Parathyroid adenoma (tissue), 2 donors: ENCODE measurements at regions not wholly inside any gene's neighbourhood (a gene's known extent, or its start where the extent isn't known, plus 50 kb on each side); places are given as distances from the start of the nearest gene placed in this dataset.

Experiments used
- H2AFZ ChIP-seq: fragments of 300-600 bp; sonication (generic); one replicate; pipeline ENCODE4 v1.7.0; 2017; ENCODE audit warnings: antibody characterized with exemption, mild to moderate bottlenecking
- H3K27ac ChIP-seq: fragments of 300-600 bp; sonication (generic); one replicate; pipeline ENCODE4 v1.7.0; 2017
- H3K27me3 ChIP-seq: fragments of 300-600 bp; sonication (generic); one replicate; pipeline ENCODE4 v1.7.0; 2017; ENCODE audit warnings: low read length; ENCODE audit not compliant: control insufficient read depth, insufficient read depth
- H3K36me3 ChIP-seq: fragments of 300-600 bp; sonication (generic); one replicate; pipeline ENCODE4 v1.7.0; 2017; ENCODE audit warnings: low read length; ENCODE audit not compliant: control insufficient read depth, insufficient read depth
- H3K4me1 ChIP-seq: fragments of 300-600 bp; sonication (generic); one replicate; pipeline ENCODE4 v1.7.0; 2017; ENCODE audit warnings: control low read depth
- H3K4me2 ChIP-seq: fragments of 300-600 bp; sonication (generic); one replicate; pipeline ENCODE4 v1.7.0; 2017; ENCODE audit warnings: low read length
- H3K4me3 ChIP-seq: fragments of 300-600 bp; sonication (generic); one replicate; pipeline ENCODE4 v1.7.0; 2017; ENCODE audit warnings: low read depth, low read length
- H3K79me2 ChIP-seq: fragments of 300-600 bp; sonication (generic); one replicate; pipeline ENCODE4 v1.7.0; 2017; ENCODE audit warnings: control low read depth
- H3K9ac ChIP-seq: fragments of 300-600 bp; sonication (generic); one replicate; pipeline ENCODE4 v1.7.0; 2017; ENCODE audit warnings: mild to moderate bottlenecking
- H3K9me3 ChIP-seq: fragments of 300-600 bp; sonication (generic); one replicate; pipeline ENCODE4 v1.7.0; 2017; ENCODE audit warnings: low read length; ENCODE audit not compliant: control insufficient read depth
- CTCF ChIP-seq: fragments of 300-600 bp; sonication (generic); IDR thresholded peaks from one replicate; pipeline ENCODE4 v1.7.0; 2017; ENCODE audit warnings: antibody characterized with exemption, mild to moderate bottlenecking
- donor health status: primary hyperparathyroidism.

DNA sequence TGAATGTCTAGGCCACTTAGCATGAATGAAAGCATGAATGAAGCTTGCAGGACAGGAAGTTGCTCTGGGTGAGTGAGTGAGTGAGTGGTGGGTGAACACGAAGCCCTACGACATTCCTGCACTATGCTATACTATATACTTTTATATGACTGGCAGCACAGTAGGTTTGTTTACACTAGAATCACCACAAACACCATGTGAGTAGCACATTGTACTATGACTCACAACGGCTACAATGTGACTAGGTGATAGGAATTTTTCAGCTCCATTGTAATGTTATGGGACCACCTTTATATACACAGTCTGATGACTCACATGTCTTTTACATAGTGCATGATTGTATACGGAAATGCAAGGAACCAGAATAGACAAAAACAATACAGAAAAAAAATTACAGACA lies 1480.2 kb downstream of the AACS start:
- no peaks in the 10 kb centered on the region for H3K79me2 ChIP-seq
- H3K9me3 ChIP-seq, result no peaks in the 10 kb centered on the region
- H2AFZ ChIP-seq, result no peak overlapping the region
- no peak overlapping the region for H3K9ac ChIP-seq
- no peak for TF ChIP-seq CTCF
- H3K27ac ChIP-seq, result no peak overlapping the region
- H3K4me1 ChIP-seq, result no peaks in the 10 kb centered on the region
- no peaks in the 10 kb centered on the region for H3K36me3 ChIP-seq
- no peak overlapping the region for H3K4me3 ChIP-seq
- H3K4me2 ChIP-seq, result no peak overlapping the region
- H3K27me3 ChIP-seq, result no peaks in the 10 kb centered on the region

- Histone ChIP-seq H3K27me3 (no peaks in the 10 kb centered on the region), H3K27ac (no peak overlapping the region), H3K36me3 (no peaks in the 10 kb centered on the region), H3K79me2 (no peaks in the 10 kb centered on the region), H3K9ac (no peak overlapping the region), H3K9me3 (no peaks in the 10 kb centered on the region), H2AFZ (no peak overlapping the region), H3K4me1 (no peaks in the 10 kb centered on the region), H3K4me2 (no peak overlapping the region), H3K4me3 (no peak overlapping the region)
- no peak for TF ChIP-seq CTCF
Observed at GRCh38 chr12:126547905-126548304, 1482.7 kb downstream of the AACS start.

GRCh38 chr12:126551869-126552268 lies 1486.6 kb downstream of the AACS start:
- Histone ChIP-seq H2AFZ (no peak overlapping the region), H3K9ac (no peak overlapping the region), H3K79me2 (no peaks in the 10 kb centered on the region), H3K27ac (no peak overlapping the region), H3K9me3 (no peaks in the 10 kb centered on the region), H3K4me3 (no peak overlapping the region), H3K36me3 (no peaks in the 10 kb centered on the region), H3K4me2 (no peak overlapping the region), H3K4me1 (no peaks in the 10 kb centered on the region), H3K27me3 (no peaks in the 10 kb centered on the region)
- TF ChIP-seq CTCF, result no peak

DNA sequence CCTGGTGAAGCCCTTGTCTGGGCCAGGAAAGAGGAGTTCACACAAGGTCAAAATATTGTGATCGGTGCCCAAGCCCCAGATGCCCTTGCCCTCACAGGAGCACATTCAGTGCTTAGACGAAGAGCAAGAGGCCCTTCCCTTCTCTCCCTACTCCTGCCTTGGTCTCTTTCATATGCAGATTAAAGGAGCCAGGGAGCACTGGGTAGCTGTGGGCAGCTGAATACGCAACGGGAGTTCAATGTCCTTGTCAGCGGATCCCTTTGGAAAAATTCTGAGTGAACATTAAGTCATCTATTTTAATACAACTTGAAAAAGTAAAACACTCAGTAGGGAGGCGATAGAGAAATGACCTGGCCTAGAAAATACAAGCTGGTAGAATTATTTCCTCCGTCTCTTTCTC lies 1489.4 kb downstream of the AACS start:
- no peak overlapping the region for H3K9ac ChIP-seq

More for the DNA sequence above, 1489.4 kb downstream of the AACS start:
- H3K4me2 ChIP-seq, result no peak overlapping the region
- no peak for TF ChIP-seq CTCF
- no peak overlapping the region for H2AFZ ChIP-seq
- H3K9me3 ChIP-seq, result no peaks in the 10 kb centered on the region
- no peaks in the 10 kb centered on the region for H3K79me2 ChIP-seq
- H3K36me3 ChIP-seq, result no peaks in the 10 kb centered on the region
- no peak overlapping the region for H3K27ac ChIP-seq
- H3K27me3 ChIP-seq, result no peaks in the 10 kb centered on the region
- no peaks in the 10 kb centered on the region for H3K4me1 ChIP-seq
- no peak overlapping the region for H3K4me3 ChIP-seq
